HepG2 (cell line): ENCODE measurements at regions not wholly inside any gene's neighbourhood (a gene's known extent, or its start where the extent isn't known, plus 50 kb on each side); places are given as distances from the start of the nearest gene placed in this dataset.

Experiments used
- ATAC-seq: fragments of 200-7000 bp; cut with Tn5 transposase; 3 replicates; pipeline ENCODE4 v1.9.1; 2020; ENCODE audit warnings: mild to moderate bottlenecking, moderate library complexity
- BruUV-seq: library from RNA; stranded (reverse); fragments of 400-500 nt; replicated peaks from 2 replicates; lab custom pipeline; 2021; lab: Mats Ljungman, UMichigan
- CTCF ChIA-PET: fragments of 300-600 bp; formaldehyde crosslinking; extraction: SDS; loops from one replicate; lab custom pipeline; 2021; ENCODE audit warnings: low total read pairs, inconsistent platforms, low intra/inter-chr PET ratio; lab: Yijun Ruan, JAX
- POLR2A ChIA-PET: fragments of 350-600 bp; sonication (Branson Sonifier 250); formaldehyde crosslinking; loops from one replicate; lab custom pipeline; 2020; ENCODE audit warnings: antibody characterized with exemption, inconsistent platforms; lab: Yijun Ruan, JAX
- DNase-seq: peaks from one replicate; pipeline ENCODE4 v3.0.0-alpha.2; 2015; ENCODE audit warnings: low spot score
- FAIRE-seq: peaks from 3 replicates; lab custom pipeline; 2011; peaks lifted over from hg19 to GRCh38; lab: Jason Lieb, UNC
- H2AFZ ChIP-seq: one replicate; pipeline ENCODE4 v1.6.1; 2011; ENCODE audit warnings: low read length, inconsistent platforms
- H3K27ac ChIP-seq: fragments of 300-600 bp; 3 replicates; pipeline ENCODE4 v1.8.0; 2011; ENCODE audit warnings: mixed run types, mild to moderate bottlenecking, mixed read lengths, low read length, inconsistent platforms; ENCODE audit not compliant: insufficient read depth; ENCODE audit errors: extremely low read length
- H3K27me3 ChIP-seq, 2 experiments: fragments of 200-600 bp in 1 of 2; 2 replicates in 1 of 2; 3 replicates in 1 of 2; pipeline versions ENCODE4 v1.6.0 to v1.8.0; 2011; ENCODE audit warnings: low read length in 2 of 2, mild to moderate bottlenecking in 2 of 2, moderate library complexity in 2 of 2, inconsistent platforms in 1 of 2; ENCODE audit not compliant: insufficient read depth in 2 of 2, control insufficient read depth in 1 of 2
- H3K36me3 ChIP-seq, 2 experiments: fragments of 200-600 bp in 1 of 2; replicated peaks in 1 of 2; 2 replicates in 1 of 2; 3 replicates in 1 of 2; pipeline versions ENCODE4 v1.5.1 to v1.8.0; 2011; ENCODE audit warnings: low read length in 2 of 2, inconsistent platforms in 1 of 2; ENCODE audit not compliant: insufficient read depth in 2 of 2, control insufficient read depth in 1 of 2
- H3K4me1 ChIP-seq: 2 replicates; pipeline ENCODE4 v1.5.1; 2012; ENCODE audit warnings: low read length, inconsistent platforms; ENCODE audit not compliant: insufficient read depth
- H3K4me2 ChIP-seq: 2 replicates; pipeline ENCODE4 v1.6.0; 2011; ENCODE audit warnings: low read depth, low read length, inconsistent platforms
- H3K4me3 ChIP-seq, 3 experiments: fragments of 200-600 bp in 1 of 3; sonication (generic), shearing (Covaris generic) in 1 of 3; replicated peaks in 1 of 3; 2 replicates each; pipeline ENCODE4 v1.5.1; 2011 to 2016; ENCODE audit warnings: low read length in 3 of 3, inconsistent platforms in 2 of 3, low read depth in 2 of 3, mild to moderate bottlenecking in 2 of 3, control low read depth in 1 of 3, mixed read lengths in 1 of 3; ENCODE audit not compliant: insufficient read depth in 1 of 3
- H3K79me2 ChIP-seq: one replicate; pipeline ENCODE4 v1.6.1; 2011; ENCODE audit warnings: low read length, inconsistent platforms; ENCODE audit not compliant: insufficient read depth
- H3K9ac ChIP-seq: 2 replicates; pipeline ENCODE4 v1.6.0; 2011; ENCODE audit warnings: mild to moderate bottlenecking, low read depth, low read length, inconsistent platforms; ENCODE audit not compliant: insufficient read depth
- H3K9me3 ChIP-seq: 2 replicates; pipeline ENCODE4 v1.5.1; 2012; ENCODE audit warnings: mild to moderate bottlenecking, low read length
- H4K20me1 ChIP-seq: 2 replicates; pipeline ENCODE4 v1.6.0; 2011; ENCODE audit warnings: inconsistent platforms, mild to moderate bottlenecking, low read length, moderate library complexity; ENCODE audit not compliant: insufficient read depth
- ATF1 ChIP-seq: IDR thresholded peaks from 2 replicates; pipeline ENCODE4 v1.6.1; 2016; ENCODE audit warnings: mild to moderate bottlenecking, control low read depth
- GATA4 ChIP-seq: sonication (generic); IDR thresholded peaks from 2 replicates; pipeline ENCODE4 v1.6.1; 2016; ENCODE audit warnings: antibody characterized with exemption, low read depth, borderline replicate concordance
- NR1H2 ChIP-seq: sonication (generic); formaldehyde crosslinking; IDR thresholded peaks from 2 replicates; pipeline ENCODE4 v1.8.1; 2022; ENCODE audit warnings: low read depth, missing genetic modification reagents, borderline replicate concordance
- RCOR2 ChIP-seq: IDR thresholded peaks from 2 replicates; pipeline ENCODE4 v1.6.1; 2016; ENCODE audit warnings: missing biosample characterization, missing genetic modification reagents
- TCF7 ChIP-seq: sonication (generic); IDR thresholded peaks from 2 replicates; pipeline ENCODE4 v1.6.1; 2016; ENCODE audit warnings: antibody characterized with exemption, low read depth
- THAP11 ChIP-seq: IDR thresholded peaks from 2 replicates; pipeline ENCODE4 v1.6.1; 2016; ENCODE audit warnings: missing biosample characterization, missing genetic modification reagents
- ZNF430 ChIP-seq: sonication (generic); formaldehyde crosslinking; IDR thresholded peaks from 2 replicates; pipeline ENCODE4 v1.9.0; 2021; ENCODE audit warnings: mild to moderate bottlenecking, missing genetic modification reagents
- ZNF737 ChIP-seq: sonication (generic); formaldehyde crosslinking; IDR thresholded peaks from 2 replicates; pipeline ENCODE4 v1.5.0; 2020; ENCODE audit warnings: missing genetic modification reagents, mild to moderate bottlenecking, borderline replicate concordance
- ZNF781 ChIP-seq: sonication (generic); formaldehyde crosslinking; IDR thresholded peaks from 2 replicates; pipeline ENCODE4 v1.5.1; 2020; ENCODE audit warnings: borderline replicate concordance, mild to moderate bottlenecking, missing genetic modification reagents; ENCODE audit errors: not compliant biosample characterization
- ZNF790 ChIP-seq: sonication (generic); formaldehyde crosslinking; IDR thresholded peaks from 2 replicates; pipeline ENCODE4 v1.8.0; 2022; ENCODE audit warnings: missing genetic modification reagents, mild to moderate bottlenecking, borderline replicate concordance
- WGBS: methylation state at CpG from one replicate; pipeline ENCODE4 v1.1.6; 2017; ENCODE audit warnings: low lambda C conversion rate; 5-methylcytosine and 5-hydroxymethylcytosine counted together
- in situ Hi-C: cut with HindIII; loops from 2 replicates; pipeline ENCODE4 v1.10.0; 2017; ENCODE audit warnings: low pct_unique_long_range_greater_than_20kb; ENCODE audit not compliant: extremely low pct_ligation_motif_present
- intact Hi-C: fragments of 100-400 bp; cut with micrococcal nuclease; formaldehyde crosslinking; loops from one replicate; pipeline ENCODE4 v1.10.0; 2022; ENCODE audit not compliant: unreplicated experiment
- TF ChIP-seq, protein P1 (sequence below): sonication (generic); formaldehyde crosslinking; IDR thresholded peaks from 2 replicates; pipeline ENCODE4 v1.8.1; 2023; ENCODE audit warnings: mild to moderate bottlenecking, moderate library complexity, missing genetic modification reagents

DNA sequence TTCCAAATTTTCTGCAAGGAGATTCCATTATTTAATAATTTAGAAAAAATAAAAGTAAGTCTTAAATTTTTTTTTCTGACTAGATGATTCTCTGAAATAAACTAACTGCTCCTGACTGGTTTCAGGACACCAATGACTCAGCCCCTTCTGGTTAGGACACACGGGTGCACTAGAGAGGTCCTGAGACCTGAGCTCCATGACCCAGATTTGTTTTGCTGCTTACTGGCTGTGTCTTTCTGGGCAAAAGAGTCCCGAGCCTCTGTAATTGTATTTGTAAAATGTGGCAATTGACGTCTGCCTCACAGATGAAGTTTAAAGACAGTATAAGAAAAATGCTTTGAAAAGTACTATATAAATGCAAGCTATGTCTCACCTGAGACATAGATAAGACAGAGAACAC lies 89.1 kb downstream of the SLC24A2 start:
- H3K9me3 ChIP-seq: no peaks in the 10 kb centered on the region
- no peak overlapping the region for H3K4me3 ChIP-seq
- POLR2A ChIA-PET: no interaction called here
- H3K4me1 ChIP-seq: no peaks in the 10 kb centered on the region
- H3K27me3 ChIP-seq: no peaks in the 10 kb centered on the region
- ATAC-seq (no peak), DNase-seq (no peak), FAIRE-seq (no peak)
- H3K36me3 ChIP-seq: no peaks in the 10 kb centered on the region
- WGBS: 0% methylated on average over 3 of the region's 3 CpGs
- TF ChIP-seq ATF1 (CRISPR knock-in tag) (no peak), RCOR2 (no peak), TCF7 (no peak), ZNF790 (no peak), GATA4 (no peak), ZNF781 (CRISPR knock-in tag) (no peak), ZNF430 (CRISPR knock-in tag) (no peak), ZNF737 (CRISPR knock-in tag) (no peak), THAP11 (no peak), NR1H2 (CRISPR knock-in tag) (no peak)
- TF ChIP-seq, protein P1, sequence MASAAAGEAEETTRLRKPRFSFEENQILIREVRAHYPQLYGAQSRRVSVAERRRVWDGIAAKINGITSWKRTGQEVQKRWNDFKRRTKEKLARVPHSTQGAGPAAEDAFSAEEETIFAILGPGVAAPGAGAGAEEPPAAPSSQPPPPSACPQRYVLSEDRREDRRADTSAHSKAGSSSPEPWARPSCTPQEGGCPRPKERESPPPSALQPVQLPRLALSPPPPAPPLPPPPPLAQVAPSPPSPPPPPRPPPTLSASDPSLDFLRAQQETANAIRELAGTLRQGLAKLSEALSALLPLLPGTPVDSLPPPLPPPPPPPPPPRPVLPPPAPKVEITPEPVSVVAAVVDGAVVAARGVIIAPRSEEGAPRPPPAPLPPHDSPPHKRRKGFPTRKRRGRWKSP (CRISPR knock-in tag): no peak
- H3K9ac ChIP-seq: no peak overlapping the region
- no peak overlapping the region for H3K4me2 ChIP-seq
- in situ Hi-C loops (no loop called here), intact Hi-C loops (no loop called here)
- CTCF ChIA-PET: no interaction called here
- no peaks in the 10 kb centered on the region for H3K79me2 ChIP-seq
- no peak overlapping the region for H3K27ac ChIP-seq
- H4K20me1 ChIP-seq: no peaks in the 10 kb centered on the region
- H2AFZ ChIP-seq: no peak overlapping the region
- BruUV-seq: no TSS peak
